ENCODE measurements at regions not wholly inside any gene's neighbourhood (a gene's known extent, or its start where the extent isn't known, plus 50 kb on each side); places are given as distances from the start of the nearest gene placed in this dataset.

- H3K27me3 ChIP-seq (ENCODE audit: control insufficient read depth, insufficient read depth, low read length), result no peaks in the 10 kb centered on the region
- TF ChIP-seq SIN3A (IDR thresholded peaks at IDR 0.05; ENCODE audit: borderline replicate concordance, insufficient read depth, low read depth, low read length), result no peak
- no peak for TF ChIP-seq CTCF (IDR thresholded peaks at IDR 0.05)
- ATAC-seq, result no peak
- in situ Hi-C loops (cut with HindIII; ENCODE audit: low pct_unique_long_range_greater_than_20kb, low sequenced_read_pairs), result no loop called here
- BruUV-seq (replicated peaks), result no TSS peak
- no peak for DNase-seq (ENCODE audit: low read depth, low spot score)
- H3K36me3 ChIP-seq (ENCODE audit: control insufficient read depth, insufficient read depth, low read length), result no peaks in the 10 kb centered on the region
- intact Hi-C loops (cut with micrococcal nuclease; ENCODE audit: unreplicated experiment), result no loop called here
- H3K27ac ChIP-seq (ENCODE audit: low read length), result no peak overlapping the region
- no peaks in the 10 kb centered on the region for H3K4me1 ChIP-seq (ENCODE audit: control insufficient read depth, insufficient read depth, low read length)
- no peaks in the 10 kb centered on the region for H3K9me3 ChIP-seq (ENCODE audit: control insufficient read depth, insufficient read depth, low read depth, low read length)
- POLR2A ChIA-PET, result no interaction called here
- CTCF ChIA-PET, result no interaction called here
- no peak overlapping the region for H3K4me3 ChIP-seq (ENCODE audit: low read depth in 2 of 2, low read length in 2 of 2)
Observed at GRCh38 chr16:73210686-73211085, 162.8 kb upstream of the ZFHX3 start.

DNA sequence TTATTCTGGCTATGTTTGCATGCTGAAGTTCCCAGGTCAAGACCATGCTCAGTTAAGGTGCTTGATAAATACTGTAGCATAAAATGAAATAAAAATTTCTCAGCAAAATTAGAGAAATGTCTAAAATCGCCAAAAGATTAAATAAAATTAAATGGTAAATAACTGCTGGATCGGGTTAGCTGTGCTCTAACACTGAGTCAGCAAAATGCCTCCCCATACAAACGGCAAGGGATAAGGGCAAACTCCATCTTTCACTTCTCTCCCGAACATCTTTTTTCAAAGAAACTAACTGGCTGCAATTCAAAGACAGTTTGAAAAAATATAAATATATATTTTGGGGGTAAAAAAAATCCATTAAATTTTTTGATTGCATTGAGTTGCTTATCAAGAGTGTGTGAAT is 162.2 kb upstream of the ZFHX3 start:
- intact Hi-C loops (cut with micrococcal nuclease; ENCODE audit: unreplicated experiment), result no loop called here
- H3K4me1 ChIP-seq (ENCODE audit: control insufficient read depth, insufficient read depth, low read length), result no peaks in the 10 kb centered on the region
- no peak overlapping the region for H3K4me3 ChIP-seq (ENCODE audit: low read depth in 2 of 2, low read length in 2 of 2)
- H3K27ac ChIP-seq (ENCODE audit: low read length), result no peak overlapping the region
- in situ Hi-C loops (cut with HindIII; ENCODE audit: low pct_unique_long_range_greater_than_20kb, low sequenced_read_pairs), result no loop called here
- no peaks in the 10 kb centered on the region for H3K36me3 ChIP-seq (ENCODE audit: control insufficient read depth, insufficient read depth, low read length)
- ATAC-seq (no peak), DNase-seq (ENCODE audit: low read depth, low spot score) (no peak)
- TF ChIP-seq REST (IDR thresholded peaks at IDR 0.05; ENCODE audit: insufficient read depth in 1 of 2, low read depth in 2 of 2, low read length in 1 of 2) (no peak), TCF7L2 (IDR thresholded peaks at IDR 0.05; ENCODE audit: low read depth, low read length) (no peak), CTCF (IDR thresholded peaks at IDR 0.05) (no peak), POLR2AphosphoS5 (IDR thresholded peaks at IDR 0.05; ENCODE audit: low read depth, low read length) (no peak), SIN3A (IDR thresholded peaks at IDR 0.05; ENCODE audit: borderline replicate concordance, insufficient read depth, low read depth, low read length) (no peak)
- no peaks in the 10 kb centered on the region for H3K9me3 ChIP-seq (ENCODE audit: control insufficient read depth, insufficient read depth, low read depth, low read length)
- POLR2A ChIA-PET, result no interaction called here
- CTCF ChIA-PET, result no interaction called here
- BruUV-seq (replicated peaks), result no TSS peak
- no peaks in the 10 kb centered on the region for H3K27me3 ChIP-seq (ENCODE audit: control insufficient read depth, insufficient read depth, low read length)

GRCh38 chr16:73209190-73209589 is 161.3 kb upstream of the ZFHX3 start:
- no peak for DNase-seq (ENCODE audit: low read depth, low spot score)
- intact Hi-C loops (cut with micrococcal nuclease; ENCODE audit: unreplicated experiment) (no loop called here), in situ Hi-C loops (cut with HindIII; ENCODE audit: low pct_unique_long_range_greater_than_20kb, low sequenced_read_pairs) (no loop called here)
- Histone ChIP-seq H3K27me3 (ENCODE audit: control insufficient read depth, insufficient read depth, low read length) (no peaks in the 10 kb centered on the region), H3K9me3 (ENCODE audit: control insufficient read depth, insufficient read depth, low read depth, low read length) (no peaks in the 10 kb centered on the region), H3K4me3 (ENCODE audit: low read depth in 2 of 2, low read length in 2 of 2) (no peak overlapping the region), H3K36me3 (ENCODE audit: control insufficient read depth, insufficient read depth, low read length) (no peaks in the 10 kb centered on the region), H3K27ac (ENCODE audit: low read length) (no peak overlapping the region), H3K4me1 (ENCODE audit: control insufficient read depth, insufficient read depth, low read length) (no peaks in the 10 kb centered on the region)
- TF ChIP-seq TCF7L2 (IDR thresholded peaks at IDR 0.05; ENCODE audit: low read depth, low read length) (no peak), POLR2AphosphoS5 (IDR thresholded peaks at IDR 0.05; ENCODE audit: low read depth, low read length) (no peak), CTCF (IDR thresholded peaks at IDR 0.05) (no peak), SIN3A (IDR thresholded peaks at IDR 0.05; ENCODE audit: borderline replicate concordance, insufficient read depth, low read depth, low read length) (no peak), REST (IDR thresholded peaks at IDR 0.05; ENCODE audit: insufficient read depth in 1 of 2, low read depth in 2 of 2, low read length in 1 of 2) (no peak)
- ATAC-seq, result no peak
- CTCF ChIA-PET, result no interaction called here
- POLR2A ChIA-PET, result no interaction called here
- BruUV-seq (replicated peaks), result no TSS peak

Measured in Panc1 (cell line).